Heart right ventricle (tissue), 16 donors: ENCODE measurements at regions not wholly inside any gene's neighbourhood (a gene's known extent, or its start where the extent isn't known, plus 50 kb on each side); places are given as distances from the start of the nearest gene placed in this dataset.

Experiments
- ATAC-seq, 8 donors: fragments of 200-7000 bp; cut with Tn5 transposase; one replicate each; pipeline ENCODE4 v1.9.1; 2020; ENCODE audit warnings: mild to moderate bottlenecking in 8 of 8, moderate library complexity in 8 of 8, moderate number of reproducible peaks in 1 of 8
- DNase-seq, 2 donors: peaks; one replicate each; pipeline ENCODE4 v3.0.0-alpha.2; 2020
- H3K27ac ChIP-seq, 10 donors: fragments of 200-600 bp; sonication (generic) in 2 of 10; one replicate each; pipeline versions ENCODE4 v1.5.0 to v1.8.0; 2020 to 2022; ENCODE audit warnings: mild to moderate bottlenecking in 3 of 10
- H3K27me3 ChIP-seq, 7 donors: fragments of 200-600 bp; one replicate each; pipeline ENCODE4 v1.8.0; 2021 to 2022; ENCODE audit warnings: mild to moderate bottlenecking in 2 of 7
- H3K36me3 ChIP-seq, 9 donors: fragments of 200-600 bp; sonication (generic) in 1 of 9; one replicate each; pipeline versions ENCODE4 v1.5.0 to v1.8.0; 2020 to 2022; ENCODE audit warnings: mild to moderate bottlenecking in 2 of 9
- H3K4me1 ChIP-seq, 9 donors: fragments of 200-600 bp; sonication (generic) in 1 of 9; one replicate each; pipeline versions ENCODE4 v1.5.0 to v1.8.0; 2020 to 2022; ENCODE audit warnings: mild to moderate bottlenecking in 4 of 9
- H3K4me3 ChIP-seq, 10 donors: fragments of 200-600 bp; sonication (generic) in 2 of 10; one replicate each; pipeline versions ENCODE4 v1.5.0 to v1.8.0; 2020 to 2022; ENCODE audit warnings: mild to moderate bottlenecking in 7 of 10, moderate library complexity in 2 of 10
- H3K9me3 ChIP-seq, 11 donors: fragments of 200-600 bp in 10 of 11; sonication (generic) in 2 of 11; one replicate each; pipeline versions ENCODE4 v1.5.0 to v1.8.0; 2013 to 2022; ENCODE audit warnings: mild to moderate bottlenecking in 2 of 11, control low read depth in 1 of 11, moderate library complexity in 1 of 11
- WGBS, 2 donors: extraction: QIAGEN DNeasy Blood & Tissue Kit; methylation state at CpG; one replicate each; pipeline ENCODE4 v1.1.7; 2013; ENCODE audit warnings: inconsistent platforms in 1 of 2; 5-methylcytosine and 5-hydroxymethylcytosine counted together
- intact Hi-C, 10 donors: fragments of 100-400 bp; cut with DNase I; formaldehyde crosslinking; loops; one replicate each; pipeline versions ENCODE4 v1.11.1 to v1.14.2; 2022
- TF ChIP-seq, protein P1 (sequence below), 9 donors: fragments of 200-600 bp; sonication (generic) in 2 of 9; IDR thresholded peaks; one replicate each; pipeline versions ENCODE4 v1.5.0 to v1.8.0; 2021 to 2022; ENCODE audit warnings: antibody characterized with exemption in 9 of 9, mild to moderate bottlenecking in 5 of 9, moderate library complexity in 1 of 9
- donor health status: Arrhythmogenic right ventricular cardiomyopathy.
- donor health status: ischemic (EF 13 %, LVEDD 7.1; RV severe dilation, severe dysfunction).
- donor health status: healthy with polysubstance abuse.
- donor health status: DM: no; HTN: yes; CAD: no.
- donor health status: DM: no; HTN: no; CAD: no.
- donor health status: ischemic (EF 25% LVEDD 6.9; RV normal size, moderate dysfunction).
- donor health status: ischemic (EF 25% LVEDD 5.7; RV mildly dilated, moderate dysfunction).
- donor health status: healthy.
- donor health status: DM: yes; HTN: yes; CAD: no.
- donor health status: Ischemic cardiomyopathy.
- donor health status: ischemic (EF 35%, LVEDD 5.7; RV mildly dilated, moderate dysfunction).
- donor health status: nonischemic (EF 11% LVEDD 7.7; RV severe dilation, severe dysfunction).
- donor health status: DM: yes; HTN: yes; CAD: no.
- donor health status: PGD.
- donor health status: ischemic (EF 29% LVEDD 5.4; RV normal size, mild dysfunction).
- donor health status: nonischemic (EF 23%, LVEDD 6.1; RV moderate dilation, normal function).

- intact Hi-C loops: loop anchor here in 2 of 10 donors (5.0 to 10.0 kb wide), 2 partner anchors 62 to 80 kb away; no protein-coding TSS in a partner anchor
- DNase-seq: peak in 1 of 2 donors; percentile 32
- H3K27ac ChIP-seq: peak overlapping the region in 9 of 10 donors; percentile 1 to 70 (median 37)
- no peaks in the 10 kb centered on the region for H3K36me3 ChIP-seq
- no peak overlapping the region for H3K4me3 ChIP-seq
- no peaks in the 10 kb centered on the region for H3K27me3 ChIP-seq
- ATAC-seq: peak in 6 of 8 donors; percentile 48 to 74 (median 58)
- WGBS, 2 donors: 38 to 50% methylated on average over 1 of the region's 1 CpG
- TF ChIP-seq, protein P1, sequence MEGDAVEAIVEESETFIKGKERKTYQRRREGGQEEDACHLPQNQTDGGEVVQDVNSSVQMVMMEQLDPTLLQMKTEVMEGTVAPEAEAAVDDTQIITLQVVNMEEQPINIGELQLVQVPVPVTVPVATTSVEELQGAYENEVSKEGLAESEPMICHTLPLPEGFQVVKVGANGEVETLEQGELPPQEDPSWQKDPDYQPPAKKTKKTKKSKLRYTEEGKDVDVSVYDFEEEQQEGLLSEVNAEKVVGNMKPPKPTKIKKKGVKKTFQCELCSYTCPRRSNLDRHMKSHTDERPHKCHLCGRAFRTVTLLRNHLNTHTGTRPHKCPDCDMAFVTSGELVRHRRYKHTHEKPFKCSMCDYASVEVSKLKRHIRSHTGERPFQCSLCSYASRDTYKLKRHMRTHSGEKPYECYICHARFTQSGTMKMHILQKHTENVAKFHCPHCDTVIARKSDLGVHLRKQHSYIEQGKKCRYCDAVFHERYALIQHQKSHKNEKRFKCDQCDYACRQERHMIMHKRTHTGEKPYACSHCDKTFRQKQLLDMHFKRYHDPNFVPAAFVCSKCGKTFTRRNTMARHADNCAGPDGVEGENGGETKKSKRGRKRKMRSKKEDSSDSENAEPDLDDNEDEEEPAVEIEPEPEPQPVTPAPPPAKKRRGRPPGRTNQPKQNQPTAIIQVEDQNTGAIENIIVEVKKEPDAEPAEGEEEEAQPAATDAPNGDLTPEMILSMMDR (IDR thresholded peaks at IDR 0.05): no peak
- no peaks in the 10 kb centered on the region for H3K9me3 ChIP-seq
- peaks cover 6 to 62% (median 43%) of the 10 kb centered on the region in 9 donors for H3K4me1 ChIP-seq
Observed at GRCh38 chr6:22067122-22067521, 229.7 kb downstream of the PRL start.

DNA sequence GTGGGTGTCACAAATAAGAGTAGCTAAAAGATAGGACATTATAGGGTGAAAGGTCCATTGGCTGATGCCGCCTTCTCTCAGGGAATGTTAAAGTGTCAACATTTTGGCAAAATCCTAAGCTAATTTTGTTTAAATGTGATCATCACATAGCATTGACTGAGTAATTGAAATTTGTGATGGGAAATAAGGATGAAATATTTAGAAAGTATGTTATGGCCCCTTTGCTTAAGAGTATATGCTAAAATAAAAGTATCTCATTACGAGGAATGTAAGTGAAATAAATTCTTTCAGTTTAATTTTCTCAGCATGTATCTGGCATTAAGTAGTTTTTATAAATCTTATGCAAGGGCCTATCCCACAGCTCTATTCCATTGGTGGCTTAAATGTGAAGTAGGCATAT lies 229.2 kb downstream of the PRL start:
- intact Hi-C loops: loop anchor here in 2 of 10 donors (5.0 to 10.0 kb wide), 2 partner anchors 63 to 80 kb away; no protein-coding TSS in a partner anchor
- 88 to 90% methylated on average over 2 of the region's 2 CpGs for WGBS, 2 donors
- Histone ChIP-seq H3K36me3 (no peaks in the 10 kb centered on the region), H3K4me3 (no peak overlapping the region), H3K9me3 (no peaks in the 10 kb centered on the region), H3K4me1 (peaks cover 8 to 68% (median 47%) of the 10 kb centered on the region in 9 donors), H3K27ac (peak overlapping the region in 7 of 10 donors; percentile 26 to 70 (median 53)), H3K27me3 (no peaks in the 10 kb centered on the region)
- DNase-seq (no peak), ATAC-seq (no peak)
- TF ChIP-seq, protein P1 (IDR thresholded peaks at IDR 0.05): no peak

DNA sequence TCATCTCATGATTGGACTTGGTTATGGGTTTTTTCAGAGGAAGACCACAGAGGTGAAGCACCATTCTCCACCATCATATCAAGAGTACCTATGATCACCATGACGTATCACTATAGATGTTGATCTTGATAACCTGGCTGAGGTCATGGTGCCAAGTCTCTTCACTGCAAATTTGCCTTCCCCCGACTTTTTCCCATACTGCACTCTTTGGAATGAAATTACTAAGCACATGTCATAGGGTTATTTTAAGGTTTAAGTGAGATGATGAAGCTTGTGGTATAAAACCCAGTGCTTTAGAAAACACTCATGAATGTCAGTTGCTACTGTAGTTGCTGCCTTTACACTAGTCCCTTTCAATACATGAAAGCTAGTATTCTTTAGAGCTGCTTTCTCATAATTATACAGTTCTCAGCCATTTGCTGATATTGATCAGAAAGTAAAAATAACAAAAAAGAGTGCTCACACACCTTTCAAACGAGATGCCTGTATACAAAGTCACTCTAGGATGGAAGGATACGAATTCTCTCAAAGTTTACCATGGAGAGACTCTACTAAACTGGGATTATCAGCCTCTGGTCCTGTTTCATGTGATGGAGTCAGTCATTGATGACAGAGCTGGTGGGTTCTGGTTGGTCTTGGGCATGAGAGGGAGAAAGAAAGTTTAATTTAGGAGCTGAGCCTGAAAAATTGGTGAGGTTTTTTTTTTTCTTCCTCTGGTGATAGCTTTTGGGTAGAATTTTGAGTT lies 228.1 kb downstream of the PRL start:
- H3K9me3 ChIP-seq: no peaks in the 10 kb centered on the region
- TF ChIP-seq, protein P1 (IDR thresholded peaks at IDR 0.05): no peak
- peak overlapping the region in 2 of 10 donors; percentile 9 to 81 for H3K27ac ChIP-seq
- H3K4me3 ChIP-seq: no peak overlapping the region
- no peak for DNase-seq
- no peaks in the 10 kb centered on the region for H3K36me3 ChIP-seq
- 90 to 93% methylated on average over 4 of the region's 4 CpGs for WGBS, 2 donors
- intact Hi-C loops: loop anchor here in 2 of 10 donors (5.0 to 10.0 kb wide), 2 partner anchors 64 to 81 kb away; no protein-coding TSS in a partner anchor
- peaks cover 10 to 65% (median 45%) of the 10 kb centered on the region in 9 donors for H3K4me1 ChIP-seq
- H3K27me3 ChIP-seq: no peaks in the 10 kb centered on the region
- ATAC-seq: no peak

DNA sequence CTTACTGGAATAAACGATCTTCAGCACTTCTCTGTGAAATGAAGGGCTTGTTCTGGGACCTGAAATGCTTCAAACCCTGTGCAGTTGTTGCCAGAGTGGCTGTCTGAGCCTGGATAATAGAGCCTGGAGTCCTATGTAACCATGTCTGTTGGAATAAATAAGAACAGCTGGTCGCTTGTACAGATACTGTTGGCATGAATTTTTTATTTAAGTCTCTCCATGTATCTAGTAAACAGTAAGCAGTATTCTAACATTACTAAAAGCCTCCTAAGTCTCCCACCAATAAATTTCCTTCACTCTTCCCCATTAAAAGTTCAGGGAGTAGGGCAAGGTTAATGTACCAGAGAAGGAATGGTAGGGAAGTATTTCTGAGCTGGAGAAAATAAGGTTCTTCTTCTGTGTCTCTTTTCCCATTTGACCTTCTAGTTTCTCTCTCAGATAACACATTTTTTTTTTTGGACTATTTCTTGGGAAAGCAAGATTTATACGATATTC lies 227.5 kb downstream of the PRL start:
- ATAC-seq (no peak), DNase-seq (no peak)
- peak overlapping the region in 3 of 10 donors; percentile 6 to 81 (median 9) for H3K27ac ChIP-seq
- no peaks in the 10 kb centered on the region for H3K36me3 ChIP-seq
- WGBS, 2 donors: 75 to 78% methylated on average over 3 of the region's 3 CpGs
- TF ChIP-seq, protein P1 (IDR thresholded peaks at IDR 0.05): no peak
- intact Hi-C loops: loop anchor here in 2 of 10 donors (5.0 to 10.0 kb wide), 2 partner anchors 65 to 82 kb away; no protein-coding TSS in a partner anchor
- peaks cover 10 to 64% (median 45%) of the 10 kb centered on the region in 9 donors for H3K4me1 ChIP-seq
- H3K27me3 ChIP-seq: no peaks in the 10 kb centered on the region
- no peak overlapping the region for H3K4me3 ChIP-seq
- no peaks in the 10 kb centered on the region for H3K9me3 ChIP-seq
